HG02943 (cell line): ENCODE measurements at regions not wholly inside any gene's neighbourhood (a gene's known extent, or its start where the extent isn't known, plus 50 kb on each side); places are given as distances from the start of the nearest gene placed in this dataset.
"Not testable (repeated sequence)": the region's sequence is repeated elsewhere in the genome, so short reads cannot be mapped to it uniquely, and the experiment has no call there.

Experiments used
- ATAC-seq: cut with Tn5 transposase; IDR thresholded peaks from one replicate; pipeline ENCODE4 v1.9.1; 2021; ENCODE audit warnings: mild to moderate bottlenecking, low read depth, moderate library complexity; ENCODE audit not compliant: unreplicated experiment

GRCh38 chr9:82819260-82819659, 243.7 kb downstream of the RASEF start:
- ATAC-seq: no peak

DNA sequence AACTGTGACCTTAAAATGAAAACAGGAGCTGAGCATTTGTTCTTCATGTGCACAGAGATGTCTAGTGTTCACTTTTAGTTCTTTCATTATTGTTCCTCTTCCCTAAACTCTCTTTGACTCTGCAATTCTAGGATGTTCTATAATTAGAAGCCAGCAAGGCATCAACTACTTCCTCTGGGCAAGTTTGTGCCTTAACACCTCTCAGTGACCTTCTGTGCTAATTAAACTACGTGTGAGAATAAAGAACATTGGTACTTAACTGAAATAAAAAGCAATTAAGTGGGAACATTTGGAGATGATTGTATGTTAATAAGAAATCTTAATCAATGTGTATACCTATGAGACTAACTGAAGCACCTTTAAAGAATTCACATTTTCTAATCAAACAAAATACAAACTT, 242.8 kb downstream of the RASEF start:
- ATAC-seq: no peak

GRCh38 chr9:82829818-82830217, 233.1 kb downstream of the RASEF start:
- no peak for ATAC-seq

- no peak for ATAC-seq
Observed at GRCh38 chr9:82865524-82865923, 197.4 kb downstream of the RASEF start.

- ATAC-seq: no peak
Observed at GRCh38 chr9:82880336-82881050, 182.4 kb downstream of the RASEF start.

GRCh38 chr9:82882138-82882537, 180.8 kb downstream of the RASEF start:
- ATAC-seq: no peak

- ATAC-seq: no peak
Observed at GRCh38 chr9:82882748-82883147, 180.2 kb downstream of the RASEF start.

- ATAC-seq: no peak
Observed at GRCh38 chr9:82883436-82883835, 179.5 kb downstream of the RASEF start.

- ATAC-seq: not testable (repeated sequence)
Observed at GRCh38 chr9:82883974-82884373, 179.0 kb downstream of the RASEF start.

DNA sequence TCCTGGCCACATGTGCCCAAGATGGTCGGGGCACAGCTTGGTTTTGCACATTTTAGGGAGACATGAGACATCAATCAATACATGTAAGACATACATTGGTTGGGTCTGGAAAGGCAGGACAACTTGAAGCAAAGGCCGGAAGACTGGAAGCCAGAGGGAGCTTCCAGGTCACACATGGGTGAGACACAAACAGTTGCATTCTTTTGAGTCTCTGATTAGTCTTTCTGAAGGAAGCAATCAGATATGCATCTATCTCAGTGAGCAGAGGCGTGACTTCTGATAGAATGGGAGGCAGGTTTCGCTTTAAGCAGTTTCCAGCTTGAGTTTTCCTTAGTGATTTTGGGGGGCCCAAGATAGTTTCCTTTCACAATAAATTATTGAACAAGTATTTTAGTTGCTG, 172.5 kb downstream of the RASEF start:
- ATAC-seq: no peak

DNA sequence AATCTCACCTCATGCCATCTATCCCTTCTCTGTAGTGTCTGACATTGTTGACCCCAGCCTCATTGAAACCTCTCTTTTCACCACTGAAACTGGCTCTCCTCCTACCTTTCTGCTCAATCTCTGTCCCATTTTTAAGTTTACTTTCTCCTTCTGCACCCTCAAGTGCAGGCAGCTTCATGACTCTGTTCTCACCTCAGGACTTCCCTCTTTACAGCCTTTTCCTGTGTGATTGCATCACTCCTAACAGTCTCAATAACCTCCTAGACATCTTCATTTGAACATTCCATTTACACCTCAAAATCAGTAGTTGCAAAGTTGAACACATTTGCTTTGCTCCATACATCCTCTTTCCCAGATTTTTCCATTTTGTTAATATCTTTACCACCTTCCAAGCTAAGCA, 172.1 kb downstream of the RASEF start:
- ATAC-seq: no peak

DNA sequence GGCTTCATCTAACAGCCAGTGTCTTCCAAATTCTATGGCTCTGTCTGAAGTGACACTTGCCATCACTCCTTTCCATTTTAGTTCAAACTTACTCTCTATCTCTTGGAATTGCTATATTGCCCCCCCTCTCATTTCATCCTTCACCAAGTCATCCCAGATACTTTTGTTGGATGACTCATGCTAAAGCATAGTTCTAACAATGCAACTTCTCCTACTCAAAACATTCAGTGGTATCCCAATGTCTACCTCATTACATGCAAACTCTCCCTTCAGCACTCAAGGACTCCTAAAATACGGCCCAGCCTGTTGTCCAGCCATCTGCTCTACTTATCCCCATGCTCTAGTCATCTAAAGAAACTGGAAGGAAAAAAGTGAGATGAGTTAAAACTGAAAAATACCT, 171.6 kb downstream of the RASEF start:
- no peak for ATAC-seq

GRCh38 chr9:82893549-82893948, 169.4 kb downstream of the RASEF start:
- ATAC-seq: no peak

- no peak for ATAC-seq
Observed at GRCh38 chr9:82894548-82894947, 168.4 kb downstream of the RASEF start.

DNA sequence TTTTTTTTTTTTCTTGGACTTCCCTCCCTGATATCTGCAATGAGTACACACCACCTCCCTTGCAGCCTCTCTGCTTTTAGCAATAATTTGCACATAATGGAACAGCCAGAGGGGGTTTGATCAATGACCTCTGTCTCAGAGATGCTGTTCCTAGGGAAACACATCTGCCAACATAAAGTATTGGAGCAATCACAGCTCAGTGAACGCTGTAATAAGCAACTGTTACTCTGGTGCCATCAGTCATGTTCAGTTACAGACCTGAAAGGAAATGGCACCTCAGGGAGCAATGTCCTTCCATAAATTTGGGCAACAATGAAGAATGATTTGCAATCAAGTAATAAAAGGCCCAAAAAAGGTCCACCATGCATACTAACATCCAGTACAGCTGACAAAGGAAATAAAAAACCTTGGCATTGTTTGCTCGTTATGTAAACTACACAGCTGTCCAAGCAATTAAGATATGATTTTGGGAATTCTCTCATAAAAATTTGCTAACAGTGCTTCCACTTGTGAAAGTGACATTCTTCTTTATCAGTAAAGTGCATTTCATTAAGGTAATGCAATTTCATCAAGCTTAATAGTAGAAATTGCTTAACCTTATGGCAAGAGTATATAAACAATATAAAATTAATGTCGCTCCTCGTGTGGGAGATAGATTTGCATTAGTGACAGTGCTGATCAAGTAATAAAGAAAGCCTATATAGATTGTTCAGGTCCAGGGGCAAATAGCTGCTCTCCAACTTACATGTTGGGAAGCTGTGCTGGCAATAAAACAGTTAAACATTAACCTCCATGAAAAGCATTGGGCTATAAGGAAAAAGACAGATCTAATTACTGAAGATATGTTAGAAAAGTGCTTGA, 167.8 kb downstream of the RASEF start:
- no peak for ATAC-seq

DNA sequence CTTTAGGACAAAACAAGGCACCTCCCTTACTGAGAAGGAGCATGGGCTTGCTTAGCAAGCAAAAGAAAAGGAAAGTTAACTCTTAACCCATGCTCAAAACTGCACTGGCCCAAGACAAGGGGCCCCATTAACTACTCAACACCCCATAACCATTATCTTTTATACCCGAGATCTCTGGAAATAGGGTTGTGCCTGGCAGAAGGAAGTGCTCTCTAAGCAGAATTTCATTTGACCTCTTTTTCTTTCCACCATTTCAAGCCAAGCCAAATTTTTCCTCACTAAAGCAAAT, 167.2 kb downstream of the RASEF start:
- ATAC-seq: no peak

DNA sequence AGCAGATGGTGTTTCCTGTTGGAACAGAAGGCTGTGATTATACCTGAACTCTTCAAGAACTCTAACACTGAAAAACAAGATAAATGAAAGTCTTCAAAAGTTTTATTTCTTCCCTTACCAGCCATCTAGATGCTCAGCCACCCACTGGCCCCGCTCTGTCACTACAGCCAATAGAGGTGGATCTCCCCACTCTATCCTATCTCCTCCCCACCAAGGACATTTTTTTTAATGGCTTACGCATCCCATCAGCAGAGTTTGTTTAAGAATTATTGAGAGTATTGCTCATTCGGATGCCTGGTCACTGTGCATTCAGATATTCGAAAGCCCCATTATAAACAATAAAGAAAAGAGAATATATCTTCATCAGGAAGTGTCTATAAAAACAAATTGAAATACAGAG, 159.4 kb downstream of the RASEF start:
- no peak for ATAC-seq

GRCh38 chr9:82911996-82912395, 150.9 kb downstream of the RASEF start:
- no peak for ATAC-seq

DNA sequence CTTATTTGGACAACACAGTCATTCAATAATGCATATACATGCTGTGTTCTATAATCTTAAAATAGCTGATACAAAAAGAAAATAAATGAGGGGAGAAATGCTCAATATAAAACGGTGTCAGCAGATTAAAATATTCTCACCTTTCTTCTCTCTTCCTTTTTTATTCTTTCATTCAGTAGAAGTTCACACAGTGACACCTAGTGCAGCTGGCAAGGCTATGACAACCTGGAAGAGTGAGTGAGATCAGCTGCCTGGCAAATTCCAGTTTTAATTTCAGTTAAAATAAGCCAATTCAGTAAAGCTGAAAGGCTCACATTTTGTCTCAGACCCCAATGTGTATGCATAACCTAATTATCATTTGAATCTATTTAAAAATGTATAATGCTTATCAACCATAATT, 150.3 kb downstream of the RASEF start:
- no peak for ATAC-seq

GRCh38 chr9:82916238-82916637, 146.7 kb downstream of the RASEF start:
- ATAC-seq: not testable (repeated sequence)

DNA sequence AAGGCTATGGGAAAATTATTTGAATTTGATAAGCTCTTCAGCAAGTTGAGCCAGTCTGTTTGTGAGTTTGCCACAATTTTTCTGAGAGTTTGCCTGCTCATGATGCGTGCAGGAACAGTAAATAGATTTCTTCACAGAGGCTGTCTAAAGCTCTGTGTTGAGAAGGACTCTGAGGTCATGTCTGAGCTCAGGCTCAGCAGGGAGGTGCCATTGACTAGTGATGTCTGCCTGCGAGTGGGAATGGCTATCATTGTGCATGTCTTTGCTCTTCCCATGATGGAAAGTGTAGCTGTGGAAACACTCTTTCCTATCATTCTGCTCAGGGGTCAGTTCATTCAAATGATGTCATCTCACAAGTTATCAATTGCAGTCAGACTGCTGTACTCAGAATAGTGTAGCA, 142.8 kb downstream of the RASEF start:
- no peak for ATAC-seq

- no peak for ATAC-seq
Observed at GRCh38 chr9:82922686-82923085, 140.3 kb downstream of the RASEF start.
